Activated naive CD4-positive, alpha-beta T cell treated with anti-CD3 and anti-CD28 coated beads, Interleukin-2, amount 10 ng/mL, durations not matched to agents 7 days and 5 days (primary cell): ENCODE measurements at regions not wholly inside any gene's neighbourhood (a gene's known extent, or its start where the extent isn't known, plus 50 kb on each side); places are given as distances from the start of the nearest gene placed in this dataset.

Experiments
- CTCF ChIA-PET: fragments of 350-600 bp; sonication (Branson Sonifier 250); formaldehyde crosslinking; loops from one replicate; lab custom pipeline; 2021; ENCODE audit warnings: antibody characterized with exemption; lab: Charles Lee
- DNase-seq: peaks from one replicate; pipeline ENCODE4 v3.0.0-alpha.2; 2020
- H3K27ac Mint-ChIP-seq: one replicate; pipeline ENCODE4 v1.8.0; 2021; ENCODE audit warnings: mild to moderate bottlenecking, moderate library complexity, mixed read lengths
- H3K27me3 Mint-ChIP-seq: one replicate; pipeline ENCODE4 v1.8.0; 2021; ENCODE audit warnings: mild to moderate bottlenecking, mixed read lengths
- H3K36me3 Mint-ChIP-seq: one replicate; pipeline ENCODE4 v1.8.0; 2021; ENCODE audit warnings: mixed read lengths
- H3K4me1 Mint-ChIP-seq: one replicate; pipeline ENCODE4 v1.8.0; 2021; ENCODE audit warnings: mixed read lengths
- H3K4me3 Mint-ChIP-seq: one replicate; pipeline ENCODE4 v1.8.0; 2021; ENCODE audit warnings: mild to moderate bottlenecking, moderate library complexity, mixed read lengths
- H3K9me3 Mint-ChIP-seq: one replicate; pipeline ENCODE4 v1.8.0; 2021; ENCODE audit warnings: mixed read lengths

GRCh38 chr1:190029441-190029840, 448.2 kb downstream of the BRINP3 start:
- H3K4me1 Mint-ChIP-seq = no peaks in the 10 kb centered on the region
- H3K4me3 Mint-ChIP-seq = no peak overlapping the region
- no peaks in the 10 kb centered on the region for H3K36me3 Mint-ChIP-seq
- peaks cover 6% of the 10 kb centered on the region for H3K9me3 Mint-ChIP-seq
- CTCF ChIA-PET = no interaction called here
- no peak for DNase-seq
- H3K27me3 Mint-ChIP-seq = no peaks in the 10 kb centered on the region
- no peak overlapping the region for H3K27ac Mint-ChIP-seq

- Mint-ChIP-seq H3K4me3 (no peak overlapping the region), H3K4me1 (no peaks in the 10 kb centered on the region), H3K9me3 (peaks cover 9% of the 10 kb centered on the region), H3K36me3 (no peaks in the 10 kb centered on the region), H3K27me3 (no peaks in the 10 kb centered on the region), H3K27ac (no peak overlapping the region)
- no peak for DNase-seq
- CTCF ChIA-PET = no interaction called here
These were observed 434.0 kb downstream of the BRINP3 start for GRCh38 chr1:190043655-190044054.

GRCh38 chr1:190046231-190046630, 431.4 kb downstream of the BRINP3 start:
- Mint-ChIP-seq H3K27ac (no peak overlapping the region), H3K27me3 (no peaks in the 10 kb centered on the region), H3K4me3 (no peak overlapping the region), H3K36me3 (no peaks in the 10 kb centered on the region), H3K9me3 (peaks cover 5% of the 10 kb centered on the region), H3K4me1 (no peaks in the 10 kb centered on the region)
- CTCF ChIA-PET = no interaction called here
- no peak for DNase-seq
